A172 (cell line): ENCODE measurements at regions not wholly inside any gene's neighbourhood (a gene's known extent, or its start where the extent isn't known, plus 50 kb on each side); places are given as distances from the start of the nearest gene placed in this dataset.

Source experiments
- DNase-seq: peaks from one replicate; pipeline ENCODE4 v3.0.0-alpha.2; 2015; ENCODE audit warnings: low spot score

GRCh38 chr19:28846094-28846812 lies 366.7 kb downstream of the UQCRFS1 start:
- no peak for DNase-seq

- DNase-seq: no peak
These were observed 369.0 kb downstream of the UQCRFS1 start for GRCh38 chr19:28843761-28844492.

- DNase-seq: no peak
These were observed 371.4 kb downstream of the UQCRFS1 start for GRCh38 chr19:28841531-28841930.

- no peak for DNase-seq
These were observed 372.1 kb downstream of the UQCRFS1 start for GRCh38 chr19:28840891-28841290.

GRCh38 chr19:28839455-28839854 lies 373.5 kb downstream of the UQCRFS1 start:
- DNase-seq: no peak

- DNase-seq: no peak
These were observed 374.0 kb downstream of the UQCRFS1 start for GRCh38 chr19:28838909-28839308.

GRCh38 chr19:28836421-28836820 lies 376.5 kb downstream of the UQCRFS1 start:
- no peak for DNase-seq

GRCh38 chr19:28834996-28835395 lies 378.0 kb downstream of the UQCRFS1 start:
- no peak for DNase-seq

GRCh38 chr19:28831462-28831861 lies 381.5 kb downstream of the UQCRFS1 start:
- DNase-seq: no peak

- DNase-seq: no peak
These were observed 383.2 kb downstream of the UQCRFS1 start for GRCh38 chr19:28829762-28830161.

GRCh38 chr19:28829359-28829758 lies 383.6 kb downstream of the UQCRFS1 start:
- no peak for DNase-seq

- no peak for DNase-seq
These were observed 384.6 kb downstream of the UQCRFS1 start for GRCh38 chr19:28828276-28828870.

GRCh38 chr19:28827382-28827781 lies 385.6 kb downstream of the UQCRFS1 start:
- DNase-seq: no peak

GRCh38 chr19:28823338-28823961 lies 389.5 kb downstream of the UQCRFS1 start:
- no peak for DNase-seq

GRCh38 chr19:28820289-28820688 lies 392.7 kb downstream of the UQCRFS1 start:
- no peak for DNase-seq

GRCh38 chr19:28815257-28815656 lies 397.7 kb downstream of the UQCRFS1 start:
- DNase-seq: no peak

GRCh38 chr19:28794301-28794700 lies 418.6 kb downstream of the UQCRFS1 start:
- DNase-seq: no peak

GRCh38 chr19:28793391-28794168 lies 419.4 kb downstream of the UQCRFS1 start:
- DNase-seq: no peak

GRCh38 chr19:28785971-28786370 lies 427.0 kb downstream of the UQCRFS1 start:
- DNase-seq: no peak

GRCh38 chr19:28764066-28764465 lies 448.9 kb downstream of the UQCRFS1 start:
- DNase-seq: no peak

- DNase-seq: no peak
These were observed 466.5 kb downstream of the UQCRFS1 start for GRCh38 chr19:28746478-28746877.

- no peak for DNase-seq
These were observed 468.0 kb downstream of the UQCRFS1 start for GRCh38 chr19:28744943-28745342.
